H1 (cell line): ENCODE measurements at regions not wholly inside any gene's neighbourhood (a gene's known extent, or its start where the extent isn't known, plus 50 kb on each side); places are given as distances from the start of the nearest gene placed in this dataset.

Experiments
- CTCF ChIA-PET: fragments of 300-600 bp; sonication (Branson Sonifier 250); formaldehyde crosslinking; loops from one replicate; lab custom pipeline; 2021; ENCODE audit not compliant: partially characterized antibody; lab: Charles Lee
- POLR2A ChIA-PET: fragments of 300-600 bp; sonication (Branson Sonifier 250); formaldehyde crosslinking; loops from one replicate; lab custom pipeline; 2021; ENCODE audit warnings: inconsistent platforms; ENCODE audit not compliant: partially characterized antibody; lab: Charles Lee
- DNase-seq, 2 experiments: peaks; one replicate each; pipeline versions ENCODE4 v3.0.0 to v3.0.0-alpha.2; 2010 to 2022; ENCODE audit warnings: low spot score in 2 of 2, low read depth in 1 of 2, mixed read lengths in 1 of 2
- FAIRE-seq: peaks from 2 replicates; lab custom pipeline; 2011; peaks lifted over from hg19 to GRCh38; lab: Jason Lieb, UNC
- H2AFZ ChIP-seq: 2 replicates; pipeline ENCODE4 v1.8.1; 2012; ENCODE audit warnings: low read length, inconsistent platforms
- H2AK5ac ChIP-seq: 2 replicates; pipeline ENCODE4 v1.6.1; 2013; ENCODE audit warnings: low read depth, low read length
- H2BK120ac ChIP-seq: replicated peaks from 2 replicates; pipeline ENCODE3; 2013; ENCODE audit warnings: low read depth, low read length, inconsistent platforms
- H2BK12ac ChIP-seq: 2 replicates; pipeline ENCODE4 v1.6.1; 2013; ENCODE audit warnings: low read depth, low read length
- H2BK15ac ChIP-seq: 2 replicates; pipeline ENCODE4 v1.6.1; 2013; ENCODE audit warnings: low read length
- H2BK20ac ChIP-seq: 2 replicates; pipeline ENCODE4 v1.6.1; 2013; ENCODE audit warnings: low read length
- H2BK5ac ChIP-seq: 2 replicates; pipeline ENCODE4 v1.6.1; 2013; ENCODE audit warnings: low read depth, low read length
- H3K14ac ChIP-seq: 2 replicates; pipeline ENCODE4 v1.6.1; 2013; ENCODE audit warnings: inconsistent platforms; ENCODE audit not compliant: insufficient read length
- H3K18ac ChIP-seq: 2 replicates; pipeline ENCODE4 v1.6.1; 2013; ENCODE audit warnings: low read length; ENCODE audit errors: extremely low read depth
- H3K23ac ChIP-seq: 2 replicates; pipeline ENCODE4 v1.6.1; 2013; ENCODE audit warnings: inconsistent platforms; ENCODE audit not compliant: insufficient read length
- H3K23me2 ChIP-seq: 2 replicates; pipeline ENCODE4 v1.6.1; 2013; ENCODE audit warnings: low read depth, low read length
- H3K27ac ChIP-seq: 2 replicates; pipeline ENCODE4 v1.6.1; 2011; ENCODE audit warnings: low read depth, low read length, inconsistent platforms
- H3K27me3 ChIP-seq, 4 experiments: replicated peaks in 1 of 4; 1 replicate in 1 of 4; 2 replicates in 3 of 4; pipeline versions ENCODE4 v1.6.1 to v1.8.1; 2011 to 2013; ENCODE audit warnings: low read length in 3 of 4, mild to moderate bottlenecking in 3 of 4, inconsistent platforms in 2 of 4, mixed read lengths in 2 of 4, moderate library complexity in 1 of 4; ENCODE audit not compliant: control insufficient read depth in 3 of 4, insufficient read depth in 3 of 4; ENCODE audit errors: extremely low read depth in 1 of 4
- H3K36me3 ChIP-seq, 4 experiments: 2 replicates each; pipeline versions ENCODE4 v1.6.1 to v1.8.1; 2011 to 2013; ENCODE audit warnings: mild to moderate bottlenecking in 4 of 4, low read length in 3 of 4, moderate library complexity in 2 of 4, control low read depth in 1 of 4, inconsistent platforms in 1 of 4; ENCODE audit not compliant: insufficient read depth in 4 of 4, control insufficient read depth in 2 of 4
- H3K4ac ChIP-seq: replicated peaks from 2 replicates; pipeline ENCODE3; 2013; ENCODE audit warnings: low read length, low read depth, mixed read lengths, inconsistent platforms; ENCODE audit not compliant: insufficient read length
- H3K4me1 ChIP-seq, 4 experiments: replicated peaks in 1 of 4; 1 replicate in 1 of 4; 2 replicates in 3 of 4; pipeline versions ENCODE4 v1.6.1 to v1.8.1; 2011 to 2013; ENCODE audit warnings: low read length in 3 of 4, inconsistent platforms in 2 of 4, mixed read lengths in 1 of 4; ENCODE audit not compliant: insufficient read depth in 4 of 4, control insufficient read depth in 3 of 4
- H3K4me2 ChIP-seq, 2 experiments: 2 replicates each; pipeline versions ENCODE4 v1.6.1 to v1.8.1; 2011 to 2013; ENCODE audit warnings: low read depth in 2 of 2, low read length in 2 of 2, control low read depth in 1 of 2, inconsistent platforms in 1 of 2, mild to moderate bottlenecking in 1 of 2; ENCODE audit not compliant: insufficient read depth in 1 of 2
- H3K4me3 ChIP-seq, 4 experiments: fragments of 200-600, 300-600 bp in 1 of 4; sonication (generic), shearing (Covaris generic), sonication (Bioruptor Twin) in 1 of 4; 2 replicates each; pipeline versions ENCODE4 v1.5.1 to v1.8.1; 2011 to 2016; ENCODE audit warnings: low read length in 4 of 4, low read depth in 3 of 4, control low read depth in 2 of 4, inconsistent platforms in 2 of 4, mild to moderate bottlenecking in 2 of 4, mixed read lengths in 1 of 4, moderate library complexity in 1 of 4; ENCODE audit not compliant: insufficient read depth in 2 of 4; ENCODE audit errors: extremely low read depth in 1 of 4
- H3K56ac ChIP-seq: replicated peaks from 2 replicates; pipeline ENCODE3; 2013; ENCODE audit warnings: low read depth, mild to moderate bottlenecking, mixed read lengths, low read length, inconsistent platforms; ENCODE audit not compliant: insufficient read length
- H3K79me1 ChIP-seq: 2 replicates; pipeline ENCODE4 v1.6.1; 2013; ENCODE audit warnings: low read depth, low read length, control low read depth
- H3K79me2 ChIP-seq, 2 experiments: 2 replicates each; pipeline versions ENCODE4 v1.6.1 to v1.8.1; 2012 to 2013; ENCODE audit warnings: low read length in 2 of 2, mild to moderate bottlenecking in 2 of 2, inconsistent platforms in 1 of 2; ENCODE audit not compliant: insufficient read depth in 2 of 2, control insufficient read depth in 1 of 2
- H3K9ac ChIP-seq, 4 experiments: replicated peaks in 1 of 4; 1 replicate in 1 of 4; 2 replicates in 3 of 4; pipeline versions ENCODE4 v1.6.1 to v1.8.1; 2011 to 2013; ENCODE audit warnings: low read depth in 3 of 4, low read length in 3 of 4, control low read depth in 2 of 4, mild to moderate bottlenecking in 2 of 4, moderate library complexity in 2 of 4, inconsistent platforms in 1 of 4; ENCODE audit errors: extremely low read depth in 1 of 4
- H3K9me3 ChIP-seq, 2 experiments: 2 replicates each; pipeline versions ENCODE4 v1.6.1 to v1.8.1; 2012 to 2013; ENCODE audit warnings: mild to moderate bottlenecking in 2 of 2, moderate library complexity in 2 of 2, control low read depth in 1 of 2, inconsistent platforms in 1 of 2, low read depth in 1 of 2, low read length in 1 of 2, mixed read lengths in 1 of 2; ENCODE audit not compliant: insufficient read depth in 2 of 2
- H4K20me1 ChIP-seq, 2 experiments: replicated peaks in 1 of 2; 2 replicates each; pipeline versions ENCODE3 to v1.8.1; 2011 to 2013; ENCODE audit warnings: inconsistent platforms in 2 of 2, low read length in 2 of 2, mild to moderate bottlenecking in 1 of 2; ENCODE audit not compliant: insufficient read depth in 2 of 2, control insufficient read depth in 1 of 2
- H4K5ac ChIP-seq: 2 replicates; pipeline ENCODE4 v1.6.1; 2013; ENCODE audit warnings: low read length, low read depth, mixed read lengths, inconsistent platforms; ENCODE audit not compliant: insufficient read length
- H4K8ac ChIP-seq: 2 replicates; pipeline ENCODE4 v1.8.0; 2013; ENCODE audit warnings: mild to moderate bottlenecking, moderate library complexity, low read length, inconsistent platforms; ENCODE audit not compliant: insufficient read depth; ENCODE audit errors: extremely low read depth
- H4K91ac ChIP-seq: replicated peaks from 2 replicates; pipeline ENCODE3; 2013; ENCODE audit warnings: low read length, mixed read lengths, inconsistent platforms; ENCODE audit not compliant: insufficient read length
- ASH2L ChIP-seq: fragments of 200-600, 300-600 bp; sonication (generic); IDR thresholded peaks from one replicate; pipeline ENCODE4 v1.7.1; 2017; ENCODE audit warnings: low read length
- CHD2 ChIP-seq: IDR thresholded peaks from 2 replicates; pipeline ENCODE4 v1.6.1; 2012; ENCODE audit warnings: low read length, improper control_type of control experiment
- CTBP2 ChIP-seq: IDR thresholded peaks from 2 replicates; pipeline ENCODE4 v1.7.0; 2011; ENCODE audit warnings: borderline replicate concordance, mild to moderate bottlenecking, moderate library complexity, mixed read lengths, low read length; ENCODE audit not compliant: insufficient read depth, insufficient read length
- GTF2F1 ChIP-seq: IDR thresholded peaks from 2 replicates; pipeline ENCODE4 v1.6.1; 2012; ENCODE audit warnings: low read depth, low read length, improper control_type of control experiment, borderline replicate concordance
- KDM5A ChIP-seq: fragments of 200-600 bp; IDR thresholded peaks from 2 replicates; pipeline ENCODE4 v1.7.1; 2012; ENCODE audit warnings: mild to moderate bottlenecking, low read length, inconsistent platforms, mixed read lengths
- MAFK ChIP-seq: IDR thresholded peaks from 2 replicates; pipeline ENCODE4 v1.6.1; 2012; ENCODE audit warnings: low read depth, mild to moderate bottlenecking, improper control_type of control experiment, low read length
- POU5F1 ChIP-seq: IDR thresholded peaks from 2 replicates; pipeline ENCODE4 v1.6.1; 2011; ENCODE audit warnings: low read depth, mild to moderate bottlenecking, low read length, moderate library complexity
- SP2 ChIP-seq: IDR thresholded peaks from 2 replicates; pipeline ENCODE4 v1.6.1; 2012; ENCODE audit warnings: mild to moderate bottlenecking, low read length, inconsistent platforms
- YY1 ChIP-seq: IDR thresholded peaks from 2 replicates; pipeline ENCODE4 v1.6.1; 2011; ENCODE audit warnings: low read depth, mild to moderate bottlenecking, low read length
- ZNF274 ChIP-seq: IDR thresholded peaks from 2 replicates; pipeline ENCODE4 v1.7.0; 2012; ENCODE audit warnings: low read length, borderline replicate concordance; ENCODE audit errors: extremely low read depth
- WGBS, 2 experiments: shearing (Covaris generic) in 1 of 2; methylation state at CpG; one replicate each; pipeline versions ENCODE4 v1.1.6 to v1.1.7; 2013 to 2015; ENCODE audit warnings: low lambda C conversion rate in 2 of 2, mixed read lengths in 2 of 2, inconsistent platforms in 1 of 2, low coverage in 1 of 2, missing lambda C conversion rate in 1 of 2; ENCODE audit not compliant: insufficient replicate concordance in 2 of 2, insufficient coverage in 1 of 2, insufficient read length in 1 of 2; ENCODE audit errors: extremely low coverage in 1 of 2, missing lambda C conversion rate in 1 of 2; 5-methylcytosine and 5-hydroxymethylcytosine counted together

DNA sequence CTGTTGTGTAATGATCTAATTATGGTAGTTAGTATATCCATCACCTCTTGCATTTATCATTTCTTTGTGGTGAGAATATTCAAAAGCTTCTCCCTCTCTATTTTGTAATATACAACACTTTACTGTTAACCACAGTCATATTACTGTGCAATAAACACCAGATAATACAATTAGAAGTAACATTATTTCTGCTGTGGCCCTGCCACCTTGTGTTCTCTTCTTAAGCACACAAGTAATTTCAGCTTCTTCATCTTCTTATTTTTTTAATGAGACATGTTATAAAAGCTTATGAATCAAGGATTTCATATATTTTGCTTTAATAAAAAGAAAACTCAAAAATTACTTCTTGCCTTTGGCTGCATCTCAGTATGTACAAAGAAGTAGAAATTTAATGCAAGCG is 675.2 kb upstream of the INTU start:
- WGBS, 2 experiments = 86% methylated on average over 1 of the region's 1 CpG; no CpG with 5 or more reads in 1 of the 2 experiments
- POLR2A ChIA-PET = no interaction called here

More for the DNA sequence above, 675.2 kb upstream of the INTU start:
- H2BK5ac ChIP-seq = no peak overlapping the region
- no peaks in the 10 kb centered on the region for H3K79me2 ChIP-seq
- H3K36me3 ChIP-seq = no peaks in the 10 kb centered on the region
- peaks cover 0 to 3% (median under 1%) of the 10 kb centered on the region in 4 experiments; a peak in 1 of 7 replicates for H3K4me1 ChIP-seq
- no peak overlapping the region for H3K27ac ChIP-seq
- FAIRE-seq = no peak
- H4K8ac ChIP-seq = no peak overlapping the region
- no peak overlapping the region for H2BK15ac ChIP-seq
- CTCF ChIA-PET = no interaction called here
- no peak overlapping the region for H3K56ac ChIP-seq
- no peak overlapping the region for H3K4ac ChIP-seq
- no peak overlapping the region for H2AK5ac ChIP-seq
- no peak overlapping the region for H3K4me3 ChIP-seq
- H3K27me3 ChIP-seq = no peaks in the 10 kb centered on the region
- H4K91ac ChIP-seq = no peak overlapping the region
- H3K4me2 ChIP-seq = no peak overlapping the region
- no peak for DNase-seq
- TF ChIP-seq GTF2F1 (no peak), ZNF274 (no peak), MAFK (no peak), SP2 (no peak), ASH2L (no peak), KDM5A (no peak), CTBP2 (no peak), POU5F1 (no peak), YY1 (no peak), CHD2 (no peak)
- no peaks in the 10 kb centered on the region for H3K9me3 ChIP-seq
- no peaks in the 10 kb centered on the region for H4K20me1 ChIP-seq
- H2BK20ac ChIP-seq = no peak overlapping the region
- H2BK120ac ChIP-seq = no peak overlapping the region
- H4K5ac ChIP-seq = no peak overlapping the region
- no peak overlapping the region for H3K14ac ChIP-seq
- H2BK12ac ChIP-seq = no peak overlapping the region
- no peak overlapping the region for H3K23ac ChIP-seq
- H3K23me2 ChIP-seq = no peaks in the 10 kb centered on the region; the same call in 1 of the 2 replicates
- H2AFZ ChIP-seq = no peak overlapping the region
- no peak overlapping the region for H3K18ac ChIP-seq
- no peak overlapping the region for H3K9ac ChIP-seq
- no peaks in the 10 kb centered on the region for H3K79me1 ChIP-seq
